ENCODE measurements at regions not wholly inside any gene's neighbourhood (a gene's known extent, or its start where the extent isn't known, plus 50 kb on each side); places are given as distances from the start of the nearest gene placed in this dataset.

DNA sequence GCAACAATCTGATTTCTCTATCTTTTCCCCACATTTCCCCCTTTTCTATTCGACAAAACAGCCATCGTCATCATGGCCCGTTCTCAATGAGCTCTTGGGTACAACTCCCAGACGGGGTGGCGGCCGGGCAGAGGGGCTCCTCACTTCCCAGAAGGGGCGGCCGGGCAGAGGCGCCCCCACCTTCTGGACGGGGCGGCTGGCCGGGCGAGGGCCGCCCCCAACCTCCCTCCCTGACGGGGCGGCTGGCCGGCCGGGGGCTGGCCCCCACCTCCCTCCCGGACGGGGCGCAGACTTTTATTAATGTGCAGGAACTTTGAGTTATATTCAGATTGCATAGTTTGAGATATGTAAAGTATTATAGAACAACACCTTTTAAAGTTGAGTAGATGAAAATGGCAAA lies 64.4 kb upstream of the HPGD start:
- Mint-ChIP-seq H3K4me3 (no peak overlapping the region), H3K9me3 (no peaks in the 10 kb centered on the region), H3K27ac (no peak overlapping the region), H3K27me3 (no peaks in the 10 kb centered on the region), H3K36me3 (ENCODE audit: low read depth) (no peaks in the 10 kb centered on the region), H3K4me1 (ENCODE audit: low read depth) (peaks cover 7% of the 10 kb centered on the region)
- ChIA-PET CTCF (no interaction called here), POLR2A (no interaction called here)
- DNase-seq (no peak), ATAC-seq (no peak)
- intact Hi-C loops (cut with micrococcal nuclease) = no loop called here
- no peak for TF ChIP-seq CTCF (IDR thresholded peaks at IDR 0.05)

GRCh38 chr4:174583056-174583455 lies 60.8 kb upstream of the HPGD start:
- intact Hi-C loops (cut with micrococcal nuclease) = no loop called here
- no peak overlapping the region for H3K4me3 Mint-ChIP-seq
- no peaks in the 10 kb centered on the region for H3K9me3 Mint-ChIP-seq
- no peak for TF ChIP-seq CTCF (IDR thresholded peaks at IDR 0.05)
- DNase-seq (no peak), ATAC-seq (no peak)
- no peaks in the 10 kb centered on the region for H3K27me3 Mint-ChIP-seq
- no peaks in the 10 kb centered on the region for H3K4me1 Mint-ChIP-seq (ENCODE audit: low read depth)
- H3K36me3 Mint-ChIP-seq (ENCODE audit: low read depth) = no peaks in the 10 kb centered on the region
- POLR2A ChIA-PET = no interaction called here
- CTCF ChIA-PET = no interaction called here
- no peak overlapping the region for H3K27ac Mint-ChIP-seq

GRCh38 chr4:174582463-174582862 lies 60.2 kb upstream of the HPGD start:
- ATAC-seq (no peak), DNase-seq (no peak)
- Mint-ChIP-seq H3K4me1 (ENCODE audit: low read depth) (no peaks in the 10 kb centered on the region), H3K27me3 (no peaks in the 10 kb centered on the region), H3K36me3 (ENCODE audit: low read depth) (no peaks in the 10 kb centered on the region), H3K27ac (no peak overlapping the region), H3K4me3 (no peak overlapping the region), H3K9me3 (no peaks in the 10 kb centered on the region)
- ChIA-PET POLR2A (no interaction called here), CTCF (no interaction called here)
- intact Hi-C loops (cut with micrococcal nuclease) = no loop called here
- TF ChIP-seq CTCF (IDR thresholded peaks at IDR 0.05) = no peak

GRCh38 chr4:174581901-174582300 lies 59.6 kb upstream of the HPGD start:
- TF ChIP-seq CTCF (IDR thresholded peaks at IDR 0.05) = no peak
- ChIA-PET CTCF (no interaction called here), POLR2A (no interaction called here)
- Mint-ChIP-seq H3K4me3 (no peak overlapping the region), H3K27ac (no peak overlapping the region), H3K4me1 (ENCODE audit: low read depth) (no peaks in the 10 kb centered on the region), H3K9me3 (no peaks in the 10 kb centered on the region), H3K27me3 (no peaks in the 10 kb centered on the region), H3K36me3 (ENCODE audit: low read depth) (no peaks in the 10 kb centered on the region)
- no peak for ATAC-seq
- no peak for DNase-seq
- intact Hi-C loops (cut with micrococcal nuclease) = no loop called here

GRCh38 chr4:174580597-174580996 lies 58.3 kb upstream of the HPGD start:
- no peak for DNase-seq
- Mint-ChIP-seq H3K4me1 (ENCODE audit: low read depth) (no peaks in the 10 kb centered on the region), H3K9me3 (no peaks in the 10 kb centered on the region), H3K27me3 (no peaks in the 10 kb centered on the region), H3K36me3 (ENCODE audit: low read depth) (no peaks in the 10 kb centered on the region), H3K27ac (no peak overlapping the region), H3K4me3 (no peak overlapping the region)
- ChIA-PET CTCF (no interaction called here), POLR2A (no interaction called here)
- TF ChIP-seq CTCF (IDR thresholded peaks at IDR 0.05) = no peak
- intact Hi-C loops (cut with micrococcal nuclease) = no loop called here
- no peak for ATAC-seq
